GM23248 (cell line): ENCODE measurements at regions not wholly inside any gene's neighbourhood (a gene's known extent, or its start where the extent isn't known, plus 50 kb on each side); places are given as distances from the start of the nearest gene placed in this dataset.

Experiments
- EZH2 ChIP-seq: fragments of 200-600 bp; sonication (generic); IDR thresholded peaks from 2 replicates; pipeline ENCODE4 v1.6.1; 2018; ENCODE audit warnings: antibody characterized with exemption, mild to moderate bottlenecking; ENCODE audit not compliant: insufficient read depth, poor library complexity, severe bottlenecking
- EZH2phosphoT487 ChIP-seq: fragments of 200-600 bp; sonication (generic); IDR thresholded peaks from 2 replicates; pipeline ENCODE4 v1.6.1; 2018; ENCODE audit warnings: antibody characterized with exemption, moderate library complexity, mild to moderate bottlenecking, low read depth; ENCODE audit not compliant: insufficient read depth

GRCh38 chr9:103789686-103790085 is 304.4 kb upstream of the SMC2 start:
- TF ChIP-seq EZH2 (no peak), EZH2phosphoT487 (no peak)
